ENCODE measurements at regions not wholly inside any gene's neighbourhood (a gene's known extent, or its start where the extent isn't known, plus 50 kb on each side); places are given as distances from the start of the nearest gene placed in this dataset.

DNA sequence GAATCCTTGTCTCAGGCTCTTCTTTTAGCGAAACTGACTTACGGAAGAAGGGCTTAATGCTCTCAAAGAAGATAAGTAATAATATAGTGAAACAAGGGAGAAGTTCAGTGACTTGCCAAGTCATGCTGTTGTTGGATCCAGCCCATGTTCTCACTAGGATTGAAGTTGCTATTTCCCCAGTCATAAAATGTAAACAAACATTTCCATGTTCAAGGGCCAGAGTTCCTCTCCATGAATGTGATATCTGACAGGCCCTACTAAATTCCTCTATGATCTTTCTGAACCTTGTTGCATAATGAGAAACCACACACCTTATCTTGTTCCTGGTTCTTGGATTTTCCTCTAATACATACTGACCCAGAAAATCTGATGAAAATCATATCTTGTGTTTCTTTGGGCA lies 876.5 kb upstream of the B3GALT2 start:
- no peak for ATAC-seq

More for the DNA sequence above, 876.5 kb upstream of the B3GALT2 start:
- Histone ChIP-seq H3K27me3 (replicated peaks in 1 of 2; ENCODE audit: control insufficient read depth in 2 of 2, insufficient read depth in 2 of 2, low read length in 1 of 2) (no peaks in the 10 kb centered on the region), H2AFZ (ENCODE audit: control insufficient read depth, low read depth, low read length) (no peak overlapping the region), H3K36me3 (ENCODE audit: control insufficient read depth in 2 of 2, insufficient read depth in 2 of 2, low read length in 1 of 2) (no peaks in the 10 kb centered on the region), H3K79me2 (ENCODE audit: control insufficient read depth, insufficient read depth, low read length) (no peaks in the 10 kb centered on the region), H3K27ac (ENCODE audit: control insufficient read depth, insufficient read depth) (no peak overlapping the region), H3K4me3 (no peak overlapping the region), H4K20me1 (ENCODE audit: control insufficient read depth, insufficient read depth) (no peaks in the 10 kb centered on the region), H3K4me1 (ENCODE audit: control insufficient read depth, insufficient read depth, low read length) (no peaks in the 10 kb centered on the region), H3K9me3 (replicated peaks; ENCODE audit: control insufficient read depth, insufficient read depth, low read length) (no peaks in the 10 kb centered on the region), H3K4me2 (ENCODE audit: control insufficient read depth, insufficient read depth) (no peak overlapping the region), H3K9ac (ENCODE audit: control insufficient read depth, insufficient read depth, low read length) (no peak overlapping the region)
- ChIA-PET POLR2A (no interaction called here), SMC1A (ENCODE audit: uncharacterized antibody, unreplicated experiment) (no interaction called here), CTCF (no interaction called here), RAD21 (ENCODE audit: unreplicated experiment) (no interaction called here)
- intact Hi-C loops (cut with micrococcal nuclease; ENCODE audit: unreplicated experiment) (no loop called here), in situ Hi-C loops (cut with MboI) (no loop called here)
- WGBS (ENCODE audit: insufficient coverage, insufficient replicate concordance, low lambda C conversion rate, missing lambda C conversion rate) = 3% methylated on average over 2 of the region's 2 CpGs
- TF ChIP-seq TAF1 (IDR thresholded peaks at IDR 0.05; ENCODE audit: borderline replicate concordance, low read depth, low read length) (no peak), SIX5 (IDR thresholded peaks at IDR 0.05; ENCODE audit: low read depth, low read length, severe bottlenecking) (no peak), SREBF1 (IDR thresholded peaks at IDR 0.05; ENCODE audit: low read length) (no peak), GATAD2B (conservative IDR thresholded peaks at IDR 0.05; ENCODE audit: low read depth) (no peak), CHD1 (IDR thresholded peaks at IDR 0.05; ENCODE audit: low read depth, low read length) (no peak), EGR1 (IDR thresholded peaks at IDR 0.05; ENCODE audit: borderline replicate concordance in 1 of 2, low read depth in 2 of 2, low read length in 2 of 2) (no peak), ESRRA (IDR thresholded peaks at IDR 0.05; ENCODE audit: low read length) (no peak)
- TF ChIP-seq, protein P1, sequence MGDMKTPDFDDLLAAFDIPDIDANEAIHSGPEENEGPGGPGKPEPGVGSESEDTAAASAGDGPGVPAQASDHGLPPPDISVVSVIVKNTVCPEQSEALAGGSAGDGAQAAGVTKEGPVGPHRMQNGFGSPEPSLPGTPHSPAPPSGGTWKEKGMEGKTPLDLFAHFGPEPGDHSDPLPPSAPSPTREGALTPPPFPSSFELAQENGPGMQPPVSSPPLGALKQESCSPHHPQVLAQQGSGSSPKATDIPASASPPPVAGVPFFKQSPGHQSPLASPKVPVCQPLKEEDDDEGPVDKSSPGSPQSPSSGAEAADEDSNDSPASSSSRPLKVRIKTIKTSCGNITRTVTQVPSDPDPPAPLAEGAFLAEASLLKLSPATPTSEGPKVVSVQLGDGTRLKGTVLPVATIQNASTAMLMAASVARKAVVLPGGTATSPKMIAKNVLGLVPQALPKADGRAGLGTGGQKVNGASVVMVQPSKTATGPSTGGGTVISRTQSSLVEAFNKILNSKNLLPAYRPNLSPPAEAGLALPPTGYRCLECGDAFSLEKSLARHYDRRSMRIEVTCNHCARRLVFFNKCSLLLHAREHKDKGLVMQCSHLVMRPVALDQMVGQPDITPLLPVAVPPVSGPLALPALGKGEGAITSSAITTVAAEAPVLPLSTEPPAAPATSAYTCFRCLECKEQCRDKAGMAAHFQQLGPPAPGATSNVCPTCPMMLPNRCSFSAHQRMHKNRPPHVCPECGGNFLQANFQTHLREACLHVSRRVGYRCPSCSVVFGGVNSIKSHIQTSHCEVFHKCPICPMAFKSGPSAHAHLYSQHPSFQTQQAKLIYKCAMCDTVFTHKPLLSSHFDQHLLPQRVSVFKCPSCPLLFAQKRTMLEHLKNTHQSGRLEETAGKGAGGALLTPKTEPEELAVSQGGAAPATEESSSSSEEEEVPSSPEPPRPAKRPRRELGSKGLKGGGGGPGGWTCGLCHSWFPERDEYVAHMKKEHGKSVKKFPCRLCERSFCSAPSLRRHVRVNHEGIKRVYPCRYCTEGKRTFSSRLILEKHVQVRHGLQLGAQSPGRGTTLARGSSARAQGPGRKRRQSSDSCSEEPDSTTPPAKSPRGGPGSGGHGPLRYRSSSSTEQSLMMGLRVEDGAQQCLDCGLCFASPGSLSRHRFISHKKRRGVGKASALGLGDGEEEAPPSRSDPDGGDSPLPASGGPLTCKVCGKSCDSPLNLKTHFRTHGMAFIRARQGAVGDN (IDR thresholded peaks at IDR 0.05) = no peak
- TF ChIP-seq, protein P2, sequence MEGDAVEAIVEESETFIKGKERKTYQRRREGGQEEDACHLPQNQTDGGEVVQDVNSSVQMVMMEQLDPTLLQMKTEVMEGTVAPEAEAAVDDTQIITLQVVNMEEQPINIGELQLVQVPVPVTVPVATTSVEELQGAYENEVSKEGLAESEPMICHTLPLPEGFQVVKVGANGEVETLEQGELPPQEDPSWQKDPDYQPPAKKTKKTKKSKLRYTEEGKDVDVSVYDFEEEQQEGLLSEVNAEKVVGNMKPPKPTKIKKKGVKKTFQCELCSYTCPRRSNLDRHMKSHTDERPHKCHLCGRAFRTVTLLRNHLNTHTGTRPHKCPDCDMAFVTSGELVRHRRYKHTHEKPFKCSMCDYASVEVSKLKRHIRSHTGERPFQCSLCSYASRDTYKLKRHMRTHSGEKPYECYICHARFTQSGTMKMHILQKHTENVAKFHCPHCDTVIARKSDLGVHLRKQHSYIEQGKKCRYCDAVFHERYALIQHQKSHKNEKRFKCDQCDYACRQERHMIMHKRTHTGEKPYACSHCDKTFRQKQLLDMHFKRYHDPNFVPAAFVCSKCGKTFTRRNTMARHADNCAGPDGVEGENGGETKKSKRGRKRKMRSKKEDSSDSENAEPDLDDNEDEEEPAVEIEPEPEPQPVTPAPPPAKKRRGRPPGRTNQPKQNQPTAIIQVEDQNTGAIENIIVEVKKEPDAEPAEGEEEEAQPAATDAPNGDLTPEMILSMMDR (IDR thresholded peaks at IDR 0.05 in 2 of 3, conservative IDR thresholded peaks at IDR 0.05 in 1 of 3; ENCODE audit: control insufficient read depth in 2 of 3, extremely low read depth in 1 of 3, insufficient read depth in 1 of 3, low read depth in 3 of 3, low read length in 3 of 3) = no peak
- TF ChIP-seq, protein P3, sequence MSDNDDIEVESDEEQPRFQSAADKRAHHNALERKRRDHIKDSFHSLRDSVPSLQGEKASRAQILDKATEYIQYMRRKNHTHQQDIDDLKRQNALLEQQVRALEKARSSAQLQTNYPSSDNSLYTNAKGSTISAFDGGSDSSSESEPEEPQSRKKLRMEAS (IDR thresholded peaks at IDR 0.05; ENCODE audit: low read depth, low read length) = no peak
- FAIRE-seq = no peak
- no peak for DNase-seq (ENCODE audit: low read depth, low spot score)
- no TSS peak for BruUV-seq (replicated peaks)
